ENCODE measurements at regions not wholly inside any gene's neighbourhood (a gene's known extent, or its start where the extent isn't known, plus 50 kb on each side); places are given as distances from the start of the nearest gene placed in this dataset.
"Not testable (repeated sequence)": the region's sequence is repeated elsewhere in the genome, so short reads cannot be mapped to it uniquely, and the experiment has no call there.

- TF ChIP-seq CTCF, POLR2A (IDR thresholded peaks at IDR 0.05): not testable (repeated sequence)
Observed at GRCh38 chr15:31623297-31623696, 296.7 kb downstream of the KLF13 start.

All from thyroid gland (tissue), 4 donors.